GM13977 (cell line): ENCODE measurements at regions not wholly inside any gene's neighbourhood (a gene's known extent, or its start where the extent isn't known, plus 50 kb on each side); places are given as distances from the start of the nearest gene placed in this dataset.
"Not testable (repeated sequence)": the region's sequence is repeated elsewhere in the genome, so short reads cannot be mapped to it uniquely, and the experiment has no call there.

Experiments used
- DNase-seq: peaks from one replicate; pipeline ENCODE4 v3.0.0; 2012; ENCODE audit warnings: low spot score
- in situ Hi-C: fragments of 300-500 bp; cut with MboI; formaldehyde crosslinking; loops from one replicate; pipeline ENCODE4 v1.12.0; 2022; ENCODE audit warnings: low sequenced_read_pairs, low pct_unique_long_range_greater_than_20kb, mixed read lengths, inconsistent platforms; ENCODE audit not compliant: unreplicated experiment
- TF ChIP-seq, protein P1 (sequence below): IDR thresholded peaks from 2 replicates; pipeline ENCODE4 v1.5.1; 2012; ENCODE audit warnings: mild to moderate bottlenecking, control low read depth; ENCODE audit not compliant: insufficient read depth; ENCODE audit errors: extremely low read depth, missing control alignments

DNA sequence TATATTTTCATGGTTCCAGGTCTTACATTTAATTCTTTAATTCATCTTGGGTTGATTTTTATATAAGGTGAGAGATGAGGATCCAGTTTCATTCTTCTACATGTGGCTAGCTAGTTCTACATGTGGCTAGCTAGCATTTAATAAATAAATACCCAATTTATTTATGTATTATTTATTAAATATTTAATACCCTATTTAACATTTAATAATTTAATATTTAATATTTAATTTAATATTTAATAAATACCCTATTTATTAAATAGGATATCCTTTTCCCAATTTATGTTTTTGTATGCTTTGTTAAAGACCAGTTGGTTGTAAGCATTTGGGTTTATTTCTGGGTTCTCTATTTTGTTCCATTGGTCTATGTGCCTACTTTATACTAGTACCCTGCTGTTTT, 111.0 kb upstream of the PCLO start:
- TF ChIP-seq, protein P1, sequence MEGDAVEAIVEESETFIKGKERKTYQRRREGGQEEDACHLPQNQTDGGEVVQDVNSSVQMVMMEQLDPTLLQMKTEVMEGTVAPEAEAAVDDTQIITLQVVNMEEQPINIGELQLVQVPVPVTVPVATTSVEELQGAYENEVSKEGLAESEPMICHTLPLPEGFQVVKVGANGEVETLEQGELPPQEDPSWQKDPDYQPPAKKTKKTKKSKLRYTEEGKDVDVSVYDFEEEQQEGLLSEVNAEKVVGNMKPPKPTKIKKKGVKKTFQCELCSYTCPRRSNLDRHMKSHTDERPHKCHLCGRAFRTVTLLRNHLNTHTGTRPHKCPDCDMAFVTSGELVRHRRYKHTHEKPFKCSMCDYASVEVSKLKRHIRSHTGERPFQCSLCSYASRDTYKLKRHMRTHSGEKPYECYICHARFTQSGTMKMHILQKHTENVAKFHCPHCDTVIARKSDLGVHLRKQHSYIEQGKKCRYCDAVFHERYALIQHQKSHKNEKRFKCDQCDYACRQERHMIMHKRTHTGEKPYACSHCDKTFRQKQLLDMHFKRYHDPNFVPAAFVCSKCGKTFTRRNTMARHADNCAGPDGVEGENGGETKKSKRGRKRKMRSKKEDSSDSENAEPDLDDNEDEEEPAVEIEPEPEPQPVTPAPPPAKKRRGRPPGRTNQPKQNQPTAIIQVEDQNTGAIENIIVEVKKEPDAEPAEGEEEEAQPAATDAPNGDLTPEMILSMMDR = no peak
- in situ Hi-C loops = no loop called here
- no peak for DNase-seq

DNA sequence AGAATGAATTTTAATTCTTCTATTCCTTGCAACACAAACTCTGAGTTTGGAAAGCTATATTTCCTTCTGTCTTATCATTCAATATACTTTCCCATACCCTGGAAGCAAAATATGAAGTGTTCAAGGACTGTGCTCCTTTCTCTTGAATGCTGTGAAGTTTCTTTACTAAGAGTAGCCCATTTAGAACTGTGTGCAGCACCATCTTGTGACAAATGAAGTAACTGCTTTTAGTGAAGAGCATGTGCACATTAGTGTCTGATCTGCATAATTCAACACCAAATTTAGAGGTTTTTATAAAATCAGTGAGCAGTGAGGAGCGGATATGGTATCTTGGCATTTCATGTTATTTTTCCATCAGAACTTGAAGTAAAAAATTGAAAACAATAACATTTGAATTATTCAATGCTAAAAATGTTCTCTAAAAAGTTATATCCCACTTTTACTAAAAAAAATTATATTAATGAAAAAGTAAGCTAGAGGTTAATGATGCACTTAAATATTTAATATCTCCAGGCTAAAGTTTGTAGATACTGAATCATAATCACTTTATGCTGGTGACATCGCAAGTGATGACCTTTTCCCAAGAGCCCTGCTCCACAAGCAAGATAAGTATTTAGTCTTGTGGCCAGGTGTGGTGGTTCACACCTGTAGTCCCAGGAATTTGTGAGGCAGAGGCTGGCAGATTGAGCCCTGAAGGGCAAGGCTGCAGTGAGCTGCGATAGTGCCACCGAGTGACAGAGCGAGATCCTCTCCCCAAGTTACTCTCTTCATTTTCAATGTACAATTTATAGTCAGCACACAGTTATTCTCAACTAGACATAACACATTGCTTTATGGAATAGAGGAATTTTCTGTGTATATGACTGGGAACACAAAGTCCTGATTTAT, 108.8 kb upstream of the PCLO start:
- TF ChIP-seq, protein P1 = peak; percentile 34
- in situ Hi-C loops = no loop called here
- no peak for DNase-seq

DNA sequence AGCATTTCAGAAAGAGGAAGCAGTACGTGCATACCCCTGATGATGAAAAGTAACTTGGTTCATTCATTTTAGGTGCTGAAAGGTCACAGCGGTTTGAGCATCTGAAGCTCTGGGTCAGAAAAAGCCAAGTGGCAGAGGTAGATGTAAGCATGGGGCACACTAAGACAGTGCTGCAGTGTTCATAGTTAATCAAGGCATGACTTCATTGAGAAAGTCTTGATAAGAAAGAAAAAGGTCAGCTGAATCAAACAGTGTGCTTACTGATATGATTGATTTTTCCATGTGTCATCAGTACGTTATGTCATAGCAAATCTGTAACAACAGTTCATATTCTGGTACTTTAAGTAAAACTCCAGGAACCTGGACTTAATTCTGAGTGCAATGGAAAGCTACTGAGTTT, 107.7 kb upstream of the PCLO start:
- in situ Hi-C loops = no loop called here
- DNase-seq = no peak

GRCh38 chr7:83267141-83267631, 104.5 kb upstream of the PCLO start:
- TF ChIP-seq, protein P1 = no peak
- DNase-seq = no peak
- in situ Hi-C loops = no loop called here

More for the DNA sequence above, 107.7 kb upstream of the PCLO start:
- TF ChIP-seq, protein P1 = no peak

- DNase-seq = not testable (repeated sequence)
Measured at GRCh38 chr7:83263442-83264034, 100.9 kb upstream of the PCLO start.

GRCh38 chr7:83259064-83259463, 96.4 kb upstream of the PCLO start:
- in situ Hi-C loops = no loop called here
- TF ChIP-seq, protein P1 = no peak
- no peak for DNase-seq

More at GRCh38 chr7:83263442-83264034, 100.9 kb upstream of the PCLO start:
- in situ Hi-C loops = not testable (repeated sequence)

- in situ Hi-C loops = no loop called here
- TF ChIP-seq, protein P1 = no peak
- no peak for DNase-seq
Measured at GRCh38 chr7:83248000-83248399, 85.3 kb upstream of the PCLO start.

DNA sequence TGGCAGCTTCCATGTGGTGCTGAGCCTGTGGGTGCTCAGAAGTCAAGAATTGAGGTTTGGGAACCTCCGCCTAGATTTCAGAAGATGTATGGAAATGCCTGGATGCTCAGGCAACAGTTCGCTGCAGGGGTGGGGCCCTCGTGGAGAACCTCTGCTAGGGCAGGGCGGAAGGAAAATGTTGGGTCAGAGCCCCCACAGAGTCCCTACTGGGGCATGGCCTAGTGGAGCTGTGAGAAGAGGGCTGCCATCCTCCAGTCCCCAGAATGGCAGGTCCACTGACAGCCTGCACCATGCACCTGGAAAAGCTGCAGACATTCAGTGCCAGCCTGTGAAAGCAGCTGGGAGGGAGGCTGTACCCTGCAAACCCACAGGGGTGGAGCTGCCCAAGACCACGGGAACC, 56.5 kb upstream of the PCLO start:
- in situ Hi-C loops = not testable (repeated sequence)

More for the DNA sequence above, 56.5 kb upstream of the PCLO start:
- DNase-seq = not testable (repeated sequence)
